T-helper 9 cell (primary cell): ENCODE measurements at regions not wholly inside any gene's neighbourhood (a gene's known extent, or its start where the extent isn't known, plus 50 kb on each side); places are given as distances from the start of the nearest gene placed in this dataset.

Source experiments
- DNase-seq: peaks from one replicate; pipeline ENCODE4 v3.0.0-alpha.2; 2020

- no peak for DNase-seq
Observed at GRCh38 chr12:62075870-62076269, 184.3 kb upstream of the USP15 start.

GRCh38 chr12:62078020-62078419 lies 182.2 kb upstream of the USP15 start:
- DNase-seq: no peak

DNA sequence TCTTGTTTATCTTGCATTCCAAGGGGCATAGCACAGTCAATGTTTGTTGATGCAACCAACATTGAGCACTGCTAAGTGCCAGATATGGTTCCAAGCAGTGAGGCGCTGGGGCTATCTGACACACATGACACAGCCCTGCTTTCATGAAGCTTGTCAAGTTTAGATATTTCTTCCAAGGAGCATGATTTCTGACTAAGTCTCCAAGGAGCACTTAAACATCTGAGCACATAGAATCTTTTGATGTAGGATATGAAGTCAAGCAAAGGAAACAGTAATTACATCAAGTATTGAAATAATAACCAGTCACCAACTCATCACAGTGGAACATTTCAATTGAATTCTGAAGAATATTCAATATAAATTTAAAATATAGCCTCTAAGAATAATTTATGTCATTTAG lies 177.8 kb upstream of the USP15 start:
- no peak for DNase-seq

- no peak for DNase-seq
Observed at GRCh38 chr12:62098132-62098531, 162.1 kb upstream of the USP15 start.

DNA sequence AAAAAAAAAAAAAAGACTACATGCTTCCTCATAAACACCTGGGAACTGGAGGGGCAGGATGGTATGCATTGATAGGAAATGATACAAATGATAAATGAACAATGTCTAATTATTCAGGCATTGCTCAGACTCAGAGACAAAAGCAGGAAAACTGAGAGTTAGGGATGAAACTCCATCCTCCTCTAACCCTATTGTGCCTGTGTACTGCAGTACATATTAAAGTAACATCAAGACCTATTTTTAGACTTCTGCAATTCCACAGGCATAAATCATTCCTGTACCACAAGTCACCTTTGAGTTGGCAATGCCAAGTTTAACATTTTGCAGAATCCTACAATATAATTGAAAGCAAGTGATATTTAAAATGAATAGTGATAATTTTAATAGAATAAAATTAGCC lies 156.5 kb upstream of the USP15 start:
- DNase-seq: no peak

DNA sequence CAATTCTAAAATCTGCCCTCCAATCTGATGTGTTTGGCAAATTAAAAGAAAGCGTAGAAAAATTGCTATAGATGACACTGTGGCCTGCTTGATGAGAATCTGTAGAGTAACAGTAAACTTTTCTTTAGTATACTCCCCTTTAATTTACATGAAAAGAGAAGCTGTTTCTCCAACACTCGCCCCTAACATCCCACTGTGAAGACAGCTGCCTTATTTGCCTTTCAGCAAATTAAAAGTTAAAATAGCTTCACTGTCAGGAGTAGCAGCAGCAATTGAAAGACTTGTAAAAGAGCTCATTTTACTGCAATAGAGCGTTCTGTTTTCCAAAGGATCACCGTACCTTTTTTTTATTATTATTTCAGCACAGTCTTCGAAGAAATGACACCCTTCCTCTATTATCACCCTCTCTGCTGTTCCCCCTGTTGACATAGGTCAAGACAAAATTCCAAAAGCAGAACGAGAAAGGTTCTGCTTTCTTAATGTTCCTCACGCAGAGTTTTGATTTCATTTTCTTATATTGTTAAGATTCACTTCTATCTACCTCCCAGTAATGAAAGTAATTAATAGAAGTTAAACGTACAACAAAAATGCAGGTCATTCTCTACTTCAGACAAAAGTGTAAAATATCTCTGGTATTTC lies 153.5 kb upstream of the USP15 start:
- DNase-seq: no peak

DNA sequence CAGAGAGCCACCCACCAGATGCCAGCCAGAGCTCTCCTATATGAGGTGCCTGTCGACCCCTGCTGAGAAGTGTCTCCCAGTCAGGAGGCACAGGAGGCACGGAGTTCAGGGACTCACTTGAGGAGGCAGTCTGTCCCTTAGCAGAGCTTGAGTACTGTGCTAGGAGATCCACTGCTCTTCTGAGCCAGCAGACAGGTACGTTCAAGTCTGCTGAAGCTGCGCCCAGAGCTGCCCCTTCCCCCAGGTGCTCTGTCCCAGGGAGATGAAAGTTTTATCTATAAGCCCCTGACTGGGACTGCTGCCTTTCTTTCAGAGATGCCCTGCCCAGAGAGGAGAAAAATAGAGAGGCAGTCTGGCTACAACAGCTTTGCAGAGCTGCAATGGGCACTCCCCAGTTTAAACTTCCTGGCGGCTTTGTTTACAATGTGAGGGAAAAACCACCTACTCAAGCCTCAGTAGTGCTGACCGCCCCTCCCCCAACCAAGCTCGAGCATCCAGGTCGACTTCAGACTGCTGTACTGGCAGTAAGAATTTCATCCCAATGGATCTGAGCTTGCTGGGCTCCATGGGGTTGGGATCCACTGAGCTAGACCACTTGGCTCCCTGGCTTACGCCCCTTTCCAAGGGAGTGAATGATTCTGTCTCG lies 146.7 kb upstream of the USP15 start:
- no peak for DNase-seq

- DNase-seq: no peak
Observed at GRCh38 chr12:62116986-62117385, 143.2 kb upstream of the USP15 start.

- DNase-seq: peak; percentile 7
Observed at GRCh38 chr12:62123721-62124203, 136.4 kb upstream of the USP15 start.

- no peak for DNase-seq
Observed at GRCh38 chr12:62127516-62127915, 132.7 kb upstream of the USP15 start.

- DNase-seq: no peak
Observed at GRCh38 chr12:62128175-62128975, 131.8 kb upstream of the USP15 start.

DNA sequence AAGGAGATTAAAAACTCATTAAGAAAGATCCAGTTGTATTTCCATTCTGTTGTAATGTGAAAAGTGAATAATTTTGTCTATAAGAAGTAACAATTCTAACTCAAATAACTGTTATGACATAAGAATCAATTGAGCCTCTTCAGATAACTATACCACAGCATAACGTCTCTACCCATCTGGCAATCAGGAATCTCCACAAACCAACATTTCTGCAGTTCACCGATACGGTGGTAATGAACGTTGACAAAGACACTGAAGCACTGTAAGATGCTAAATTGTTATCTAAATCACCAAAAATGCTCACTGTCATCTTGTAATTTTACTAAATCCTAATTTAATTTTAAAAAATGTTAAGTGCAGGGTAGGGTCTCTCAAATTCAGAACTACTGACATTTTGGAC lies 130.9 kb upstream of the USP15 start:
- DNase-seq: no peak

DNA sequence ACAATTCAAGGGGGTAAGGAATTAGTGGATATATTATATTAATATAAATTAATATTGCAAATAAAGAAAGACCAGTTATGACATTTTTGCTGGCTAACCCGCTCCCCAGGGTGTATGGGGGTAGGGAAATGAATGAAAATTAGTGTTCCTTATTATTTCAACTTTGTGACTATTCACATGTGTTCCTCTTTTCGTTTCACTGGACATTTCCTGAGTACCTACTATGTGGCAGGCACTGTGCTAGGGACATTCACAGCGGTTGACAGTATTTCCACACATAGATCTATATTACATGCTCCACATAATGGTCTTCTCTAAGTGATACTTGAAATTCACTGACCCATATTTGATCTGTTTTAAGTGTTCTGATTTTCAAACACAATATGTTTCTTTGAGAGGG lies 129.8 kb upstream of the USP15 start:
- no peak for DNase-seq

GRCh38 chr12:62130834-62131552 lies 129.2 kb upstream of the USP15 start:
- DNase-seq: no peak

DNA sequence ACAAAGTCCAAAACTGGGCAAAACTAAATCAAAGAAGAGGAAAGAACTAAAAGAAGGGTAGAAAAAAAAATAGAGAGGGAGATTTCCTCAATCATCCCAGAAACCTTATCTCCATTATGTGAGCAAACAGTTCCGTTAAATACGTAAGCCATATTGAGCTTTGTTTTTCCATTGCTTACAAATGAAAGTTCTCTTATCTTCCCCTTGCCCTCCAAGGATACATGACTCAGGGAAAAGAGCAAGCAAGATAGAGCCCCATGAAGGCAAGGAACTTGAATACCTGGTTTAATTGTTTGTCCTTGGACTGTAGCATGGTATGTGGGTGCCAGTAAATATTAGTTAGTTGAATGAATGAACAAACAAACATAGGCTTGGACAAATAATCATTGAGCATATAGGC lies 126.8 kb upstream of the USP15 start:
- DNase-seq: no peak

DNA sequence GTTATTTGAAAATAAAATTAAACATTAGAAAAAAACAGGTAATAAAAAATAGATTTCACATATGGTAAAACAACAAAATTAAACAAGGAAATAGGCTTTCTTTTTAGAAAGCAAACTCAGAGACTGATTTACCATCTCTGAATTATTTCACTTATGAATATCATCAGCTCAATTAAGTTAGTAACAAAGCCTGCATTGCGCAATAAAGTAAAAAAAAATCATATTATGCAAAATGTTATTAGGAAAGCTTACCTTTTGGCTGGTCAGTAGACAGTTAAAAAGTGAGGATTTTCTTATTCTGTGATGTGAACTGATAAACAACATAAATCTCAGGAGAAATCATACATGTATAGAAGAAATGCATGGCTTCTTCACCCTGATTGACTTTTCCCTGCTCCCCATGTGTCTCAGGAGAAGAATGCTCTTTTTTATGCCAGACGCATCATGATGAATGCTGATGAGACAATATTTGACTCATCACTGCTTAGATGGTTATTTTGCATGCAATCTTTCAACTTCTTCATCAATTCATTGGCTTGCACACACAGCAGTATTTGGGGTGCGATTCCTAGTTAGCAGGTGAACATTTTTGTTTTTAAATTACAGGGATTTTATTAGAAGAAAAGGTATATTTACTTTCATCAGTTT lies 124.5 kb upstream of the USP15 start:
- DNase-seq: no peak

GRCh38 chr12:62136496-62136895 lies 123.7 kb upstream of the USP15 start:
- DNase-seq: no peak

- no peak for DNase-seq
Observed at GRCh38 chr12:62138527-62138926, 121.7 kb upstream of the USP15 start.

DNA sequence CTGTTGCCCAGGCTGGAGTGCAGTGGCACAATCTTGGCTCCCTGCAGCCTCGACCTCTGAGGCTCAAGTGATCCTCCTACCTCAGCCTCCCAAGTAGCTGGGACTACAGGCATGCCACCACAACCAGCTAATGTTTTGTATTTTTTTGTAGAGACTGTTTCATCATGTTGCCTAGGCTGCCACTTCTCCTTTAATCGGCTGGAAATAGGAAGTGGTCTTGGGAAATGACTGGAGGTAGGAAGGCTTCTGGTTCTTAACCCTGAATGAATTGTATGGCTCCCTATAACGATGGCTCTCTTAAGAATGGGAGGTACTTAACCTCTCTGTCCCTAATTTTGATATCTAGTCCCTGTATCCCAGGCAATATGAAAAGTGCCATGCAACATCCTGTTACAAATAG lies 113.9 kb upstream of the USP15 start:
- no peak for DNase-seq

DNA sequence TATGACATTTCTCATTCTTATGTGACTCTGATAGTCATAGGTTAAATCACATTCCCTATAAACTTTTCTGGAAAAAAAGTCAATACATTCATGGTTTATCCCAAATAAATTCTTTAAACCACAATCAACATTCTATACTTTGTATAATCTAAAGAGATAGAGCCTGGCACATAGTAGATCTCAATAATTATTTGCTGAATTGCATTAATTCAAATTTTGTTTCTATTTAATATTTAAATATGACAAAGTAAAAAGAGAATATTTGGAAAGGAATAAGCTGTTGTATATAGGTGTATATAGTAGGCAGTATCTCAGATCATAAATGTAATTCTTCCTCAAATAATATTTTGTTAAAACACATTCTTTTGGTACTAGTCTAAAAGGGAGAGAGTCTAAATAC lies 102.2 kb upstream of the USP15 start:
- DNase-seq: no peak

- DNase-seq: no peak
Observed at GRCh38 chr12:62158461-62159360, 101.5 kb upstream of the USP15 start.

DNA sequence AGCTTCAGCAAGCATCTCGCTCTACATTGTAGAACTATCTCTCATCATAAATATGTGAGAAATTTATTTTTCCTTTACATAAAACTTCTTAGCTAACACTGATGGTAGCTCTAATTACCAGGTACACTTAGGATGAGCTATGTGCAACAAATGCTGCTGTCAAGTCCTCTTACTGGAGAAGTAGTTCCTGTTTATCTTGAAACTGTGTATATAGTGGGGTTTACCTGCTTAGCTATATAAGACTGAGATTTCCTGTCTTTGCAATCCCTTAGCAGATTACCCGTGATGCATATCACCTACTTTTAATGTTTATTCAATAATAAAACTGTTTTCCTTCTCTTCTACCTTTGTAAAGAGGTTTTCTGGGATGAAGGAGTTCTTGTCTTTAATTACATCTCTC lies 98.0 kb upstream of the USP15 start:
- no peak for DNase-seq
